Endothelial cell (in vitro differentiated cells): ENCODE measurements at regions not wholly inside any gene's neighbourhood (a gene's known extent, or its start where the extent isn't known, plus 50 kb on each side); places are given as distances from the start of the nearest gene placed in this dataset.
"Not testable (repeated sequence)": the region's sequence is repeated elsewhere in the genome, so short reads cannot be mapped to it uniquely, and the experiment has no call there.

ENCODE experiments used
- DNase-seq: peaks from one replicate; pipeline ENCODE4 v3.0.0; 2021; ENCODE audit warnings: low spot score
- H3K27ac Mint-ChIP-seq: one replicate; pipeline ENCODE4 v1.8.0; 2021; ENCODE audit warnings: mixed read lengths, inconsistent platforms; ENCODE audit not compliant: unreplicated experiment
- H3K27me3 Mint-ChIP-seq: one replicate; pipeline ENCODE4 v1.8.0; 2021; ENCODE audit warnings: mild to moderate bottlenecking, moderate library complexity, mixed read lengths, inconsistent platforms; ENCODE audit not compliant: unreplicated experiment
- H3K36me3 Mint-ChIP-seq: one replicate; pipeline ENCODE4 v1.8.0; 2021; ENCODE audit warnings: mild to moderate bottlenecking, low read depth, mixed read lengths, inconsistent platforms; ENCODE audit not compliant: unreplicated experiment
- H3K4me1 Mint-ChIP-seq: one replicate; pipeline ENCODE4 v1.8.0; 2021; ENCODE audit warnings: mild to moderate bottlenecking, mixed read lengths, inconsistent platforms; ENCODE audit not compliant: unreplicated experiment
- H3K4me3 Mint-ChIP-seq: one replicate; pipeline ENCODE4 v1.8.0; 2021; ENCODE audit warnings: mild to moderate bottlenecking, mixed read lengths, inconsistent platforms; ENCODE audit not compliant: unreplicated experiment
- H3K9me3 Mint-ChIP-seq: one replicate; pipeline ENCODE4 v1.8.0; 2021; ENCODE audit warnings: mixed read lengths, inconsistent platforms; ENCODE audit not compliant: unreplicated experiment
- TF ChIP-seq, protein P1 (sequence below): fragments of 200-600 bp; sonication (generic); IDR thresholded peaks from one replicate; pipeline ENCODE4 v1.5.0; 2021; ENCODE audit warnings: antibody characterized with exemption; ENCODE audit not compliant: unreplicated experiment

DNA sequence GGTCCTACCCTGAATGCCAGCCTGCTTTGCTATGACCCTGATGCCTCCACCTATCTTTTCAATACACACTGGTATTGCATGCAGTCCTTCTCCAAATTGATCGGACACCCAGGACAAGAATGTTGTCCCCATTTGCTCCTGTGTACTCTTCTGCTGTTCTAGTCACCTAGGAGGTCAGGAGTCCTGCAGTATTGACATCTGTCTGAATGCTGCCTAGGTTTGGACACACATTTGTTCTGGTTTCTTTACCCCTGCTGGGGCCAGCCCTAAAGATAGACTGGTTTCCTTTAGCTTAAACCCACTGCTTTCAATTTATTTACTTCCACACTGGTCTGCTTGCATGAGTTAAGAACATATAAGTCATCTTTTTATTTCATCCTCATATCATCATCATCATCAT lies 167.0 kb upstream of the CCN2 start:
- TF ChIP-seq, protein P1, sequence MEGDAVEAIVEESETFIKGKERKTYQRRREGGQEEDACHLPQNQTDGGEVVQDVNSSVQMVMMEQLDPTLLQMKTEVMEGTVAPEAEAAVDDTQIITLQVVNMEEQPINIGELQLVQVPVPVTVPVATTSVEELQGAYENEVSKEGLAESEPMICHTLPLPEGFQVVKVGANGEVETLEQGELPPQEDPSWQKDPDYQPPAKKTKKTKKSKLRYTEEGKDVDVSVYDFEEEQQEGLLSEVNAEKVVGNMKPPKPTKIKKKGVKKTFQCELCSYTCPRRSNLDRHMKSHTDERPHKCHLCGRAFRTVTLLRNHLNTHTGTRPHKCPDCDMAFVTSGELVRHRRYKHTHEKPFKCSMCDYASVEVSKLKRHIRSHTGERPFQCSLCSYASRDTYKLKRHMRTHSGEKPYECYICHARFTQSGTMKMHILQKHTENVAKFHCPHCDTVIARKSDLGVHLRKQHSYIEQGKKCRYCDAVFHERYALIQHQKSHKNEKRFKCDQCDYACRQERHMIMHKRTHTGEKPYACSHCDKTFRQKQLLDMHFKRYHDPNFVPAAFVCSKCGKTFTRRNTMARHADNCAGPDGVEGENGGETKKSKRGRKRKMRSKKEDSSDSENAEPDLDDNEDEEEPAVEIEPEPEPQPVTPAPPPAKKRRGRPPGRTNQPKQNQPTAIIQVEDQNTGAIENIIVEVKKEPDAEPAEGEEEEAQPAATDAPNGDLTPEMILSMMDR, result no peak
- H3K4me3 Mint-ChIP-seq, result no peak overlapping the region
- no peak for DNase-seq
- H3K9me3 Mint-ChIP-seq, result no peaks in the 10 kb centered on the region
- peaks cover 5% of the 10 kb centered on the region for H3K4me1 Mint-ChIP-seq
- H3K27ac Mint-ChIP-seq, result no peak overlapping the region
- no peaks in the 10 kb centered on the region for H3K36me3 Mint-ChIP-seq
- H3K27me3 Mint-ChIP-seq, result no peaks in the 10 kb centered on the region

DNA sequence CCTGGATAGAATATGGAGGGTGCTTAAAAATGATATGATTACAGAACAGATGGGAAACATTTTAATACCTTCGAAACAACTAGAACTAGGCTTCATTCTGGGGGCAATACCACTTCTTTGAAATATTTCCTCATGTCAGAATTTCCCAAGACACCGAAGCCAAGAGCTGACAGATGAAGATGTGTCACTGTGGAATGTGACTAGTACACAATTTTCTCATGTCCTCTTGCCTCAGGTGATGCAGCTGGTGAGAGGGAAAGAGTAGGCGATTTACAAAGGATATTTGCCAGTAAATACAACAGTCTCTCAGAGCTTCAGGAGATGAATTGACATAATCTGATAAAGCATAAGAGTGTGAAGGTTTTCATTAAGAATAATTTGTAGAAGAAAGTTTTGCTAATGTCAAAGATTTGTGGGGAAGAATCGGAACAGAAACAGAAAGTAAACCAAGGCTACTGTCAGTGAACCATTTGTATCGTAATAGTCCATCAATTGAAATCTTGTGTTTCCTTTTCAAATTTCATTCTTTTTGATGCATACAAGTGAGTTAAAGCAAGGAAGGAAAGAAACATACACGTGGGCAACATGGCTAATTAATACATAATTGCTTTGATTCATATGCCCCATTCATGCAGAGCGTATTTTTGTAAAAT lies 164.7 kb upstream of the CCN2 start:
- no peaks in the 10 kb centered on the region for H3K27me3 Mint-ChIP-seq
- TF ChIP-seq, protein P1, result no peak
- H3K27ac Mint-ChIP-seq, result no peak overlapping the region
- H3K9me3 Mint-ChIP-seq, result no peaks in the 10 kb centered on the region
- no peak for DNase-seq
- no peaks in the 10 kb centered on the region for H3K36me3 Mint-ChIP-seq
- H3K4me3 Mint-ChIP-seq, result no peak overlapping the region
- no peaks in the 10 kb centered on the region for H3K4me1 Mint-ChIP-seq

DNA sequence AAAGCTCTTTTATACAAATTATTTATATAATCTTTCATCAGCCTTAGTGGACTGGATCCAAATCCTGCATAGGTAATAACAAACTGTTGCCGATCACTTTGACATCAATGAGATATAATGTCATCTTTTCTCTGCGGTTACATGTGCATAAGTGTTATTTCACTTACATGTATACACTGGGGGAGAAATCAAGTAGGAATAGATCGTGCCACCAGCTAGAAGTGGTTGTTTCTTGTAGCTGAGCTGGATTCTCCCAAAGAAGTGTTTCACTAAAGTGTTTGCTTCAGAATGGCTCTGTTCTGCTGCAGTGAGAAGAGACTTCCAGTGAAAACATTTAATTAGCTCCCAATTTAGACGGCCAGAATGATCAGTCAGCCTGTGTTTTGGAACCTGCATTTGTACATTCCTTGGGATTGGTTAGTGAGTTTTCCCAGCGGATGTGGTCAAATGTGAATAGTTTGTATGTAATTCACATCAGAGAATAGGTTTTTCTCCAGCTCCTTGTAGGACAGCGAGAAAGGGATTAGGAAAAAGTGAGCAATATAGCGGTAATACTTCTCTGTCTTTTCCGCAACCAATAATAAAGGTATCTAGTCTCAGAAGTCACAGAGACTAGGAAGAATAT lies 163.1 kb upstream of the CCN2 start:
- H3K4me1 Mint-ChIP-seq, result no peaks in the 10 kb centered on the region
- TF ChIP-seq, protein P1, result no peak
- no peak for DNase-seq
- H3K27ac Mint-ChIP-seq, result no peak overlapping the region
- peaks cover 9% of the 10 kb centered on the region for H3K9me3 Mint-ChIP-seq
- no peaks in the 10 kb centered on the region for H3K27me3 Mint-ChIP-seq
- no peaks in the 10 kb centered on the region for H3K36me3 Mint-ChIP-seq
- no peak overlapping the region for H3K4me3 Mint-ChIP-seq

DNA sequence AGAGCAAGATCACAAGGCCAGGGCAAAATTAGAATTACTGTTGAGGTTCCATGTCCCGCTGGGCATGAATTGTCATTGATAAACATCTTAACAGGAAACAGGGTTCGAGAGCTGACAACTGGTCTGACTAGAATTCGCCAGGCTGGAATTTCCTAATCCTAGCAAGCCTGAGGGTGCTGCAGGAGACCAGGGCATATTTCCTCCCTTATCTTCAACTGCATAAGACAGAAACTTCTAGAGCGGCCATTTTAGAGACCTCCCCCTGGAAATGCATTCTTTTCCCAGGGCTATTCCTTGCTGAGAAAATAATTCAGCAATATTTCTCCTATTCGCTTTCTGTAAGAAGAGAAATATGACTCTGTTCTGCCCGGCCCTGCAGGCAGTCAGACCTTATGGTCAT lies 158.6 kb upstream of the CCN2 start:
- H3K4me3 Mint-ChIP-seq, H3K4me1 Mint-ChIP-seq, DNase-seq, H3K36me3 Mint-ChIP-seq, H3K27me3 Mint-ChIP-seq, H3K27ac Mint-ChIP-seq: not testable (repeated sequence)
- H3K9me3 Mint-ChIP-seq, result peaks cover 14% of the 10 kb centered on the region

DNA sequence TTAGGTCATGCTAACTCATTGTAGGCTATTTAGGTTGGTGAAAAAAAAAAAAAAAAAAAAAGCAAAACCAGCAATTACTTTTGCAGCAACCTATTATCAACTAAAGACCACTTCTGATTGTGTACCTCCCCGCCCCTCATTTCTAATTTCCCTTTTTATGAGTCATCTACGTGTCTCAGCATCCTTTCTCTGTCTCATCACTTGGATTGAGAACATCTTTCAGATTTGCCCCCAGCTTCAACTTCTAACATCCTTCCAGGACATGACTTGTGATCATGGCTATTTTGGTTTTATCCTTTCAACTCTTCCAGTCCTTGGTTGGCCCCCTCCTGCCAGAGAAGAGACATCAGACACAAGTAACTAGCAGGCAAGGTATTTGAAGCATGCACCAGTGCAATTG lies 156.7 kb upstream of the CCN2 start:
- no peaks in the 10 kb centered on the region for H3K27me3 Mint-ChIP-seq
- H3K9me3 Mint-ChIP-seq, result peaks cover 14% of the 10 kb centered on the region
- no peak for DNase-seq
- TF ChIP-seq, protein P1, result no peak
- H3K4me1 Mint-ChIP-seq, result no peaks in the 10 kb centered on the region
- H3K36me3 Mint-ChIP-seq, result no peaks in the 10 kb centered on the region
- no peak overlapping the region for H3K4me3 Mint-ChIP-seq
- H3K27ac Mint-ChIP-seq, result no peak overlapping the region
